ENCODE measurements at regions not wholly inside any gene's neighbourhood (a gene's known extent, or its start where the extent isn't known, plus 50 kb on each side); places are given as distances from the start of the nearest gene placed in this dataset.

DNA sequence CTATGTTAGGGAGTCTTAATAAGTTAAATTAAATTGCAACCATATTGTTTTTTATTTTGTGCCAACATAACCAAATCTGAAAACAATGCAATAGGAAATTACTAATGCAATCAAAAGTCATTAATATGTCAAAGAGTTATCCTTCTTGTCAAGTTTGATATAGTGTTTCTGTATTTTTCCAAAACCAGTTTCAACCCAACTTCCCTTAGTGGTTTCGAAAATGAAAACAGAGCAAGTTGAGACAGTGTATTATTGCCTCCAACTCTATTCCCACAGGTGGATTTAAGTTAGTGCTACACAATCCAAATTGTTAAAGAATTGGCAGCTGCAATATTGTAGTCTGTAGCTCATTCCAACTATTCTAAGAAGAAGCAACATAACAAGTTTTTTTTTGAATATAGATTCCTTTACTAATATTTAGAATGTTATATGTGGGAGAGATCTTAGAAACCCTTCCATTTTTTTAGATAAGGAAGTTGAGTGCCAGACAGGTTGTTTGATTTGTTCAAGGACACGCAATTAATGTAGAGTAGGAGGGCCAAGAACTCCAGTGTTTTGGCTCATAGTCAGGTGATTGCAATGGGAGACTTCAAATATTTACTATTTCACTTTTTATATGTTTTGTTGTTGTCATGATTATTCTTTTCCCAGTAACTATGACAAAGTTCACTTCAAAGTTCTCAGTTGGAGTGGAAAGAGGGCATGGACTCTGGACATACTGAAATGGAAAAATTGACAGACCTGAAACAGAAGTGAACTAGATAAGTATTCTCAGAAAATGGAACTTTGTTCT is 282.4 kb upstream of the HSF2 start:
- Histone ChIP-seq H3K4me3 (ENCODE audit: low read depth, low read length) (no peak overlapping the region), H3K4me1 (no peaks in the 10 kb centered on the region), H3K27me3 (no peaks in the 10 kb centered on the region), H3K36me3 (no peaks in the 10 kb centered on the region), H3K9me3 (no peaks in the 10 kb centered on the region)
- TF ChIP-seq, protein P1, sequence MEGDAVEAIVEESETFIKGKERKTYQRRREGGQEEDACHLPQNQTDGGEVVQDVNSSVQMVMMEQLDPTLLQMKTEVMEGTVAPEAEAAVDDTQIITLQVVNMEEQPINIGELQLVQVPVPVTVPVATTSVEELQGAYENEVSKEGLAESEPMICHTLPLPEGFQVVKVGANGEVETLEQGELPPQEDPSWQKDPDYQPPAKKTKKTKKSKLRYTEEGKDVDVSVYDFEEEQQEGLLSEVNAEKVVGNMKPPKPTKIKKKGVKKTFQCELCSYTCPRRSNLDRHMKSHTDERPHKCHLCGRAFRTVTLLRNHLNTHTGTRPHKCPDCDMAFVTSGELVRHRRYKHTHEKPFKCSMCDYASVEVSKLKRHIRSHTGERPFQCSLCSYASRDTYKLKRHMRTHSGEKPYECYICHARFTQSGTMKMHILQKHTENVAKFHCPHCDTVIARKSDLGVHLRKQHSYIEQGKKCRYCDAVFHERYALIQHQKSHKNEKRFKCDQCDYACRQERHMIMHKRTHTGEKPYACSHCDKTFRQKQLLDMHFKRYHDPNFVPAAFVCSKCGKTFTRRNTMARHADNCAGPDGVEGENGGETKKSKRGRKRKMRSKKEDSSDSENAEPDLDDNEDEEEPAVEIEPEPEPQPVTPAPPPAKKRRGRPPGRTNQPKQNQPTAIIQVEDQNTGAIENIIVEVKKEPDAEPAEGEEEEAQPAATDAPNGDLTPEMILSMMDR (IDR thresholded peaks at IDR 0.05; ENCODE audit: low read depth, low read length) = no peak
- DNase-seq = no peak

DNA sequence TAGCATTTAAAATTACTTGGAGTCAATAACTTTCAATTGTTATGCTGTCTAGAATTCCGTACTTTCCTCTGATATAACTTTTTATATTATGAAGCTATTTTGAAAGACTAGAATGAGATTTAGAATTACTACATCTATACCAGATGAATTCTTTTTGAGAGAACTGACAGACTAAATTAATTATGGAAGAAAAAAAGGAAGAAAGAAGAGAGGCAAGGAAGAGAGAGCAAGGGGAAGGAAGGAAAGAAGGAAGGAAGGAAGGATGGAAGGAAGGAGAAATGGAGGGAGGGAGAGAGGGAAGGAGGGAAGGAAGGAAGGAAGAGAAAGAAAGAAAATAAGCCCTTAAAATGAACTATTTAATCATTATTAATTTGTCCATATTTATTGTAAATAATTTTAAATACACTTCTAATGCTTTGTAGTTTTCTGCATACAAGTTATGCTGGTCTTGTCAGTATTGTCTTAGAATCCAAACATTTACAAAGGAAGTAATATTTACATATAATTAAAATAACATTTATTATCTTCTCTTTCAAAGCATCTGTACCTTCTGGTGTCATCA is 280.4 kb upstream of the HSF2 start:
- no peak overlapping the region for H3K4me3 ChIP-seq (ENCODE audit: low read depth, low read length)
- H3K36me3 ChIP-seq = no peaks in the 10 kb centered on the region
- no peak for DNase-seq
- no peaks in the 10 kb centered on the region for H3K9me3 ChIP-seq
- H3K4me1 ChIP-seq = no peaks in the 10 kb centered on the region
- H3K27me3 ChIP-seq = no peaks in the 10 kb centered on the region
- TF ChIP-seq, protein P1 (IDR thresholded peaks at IDR 0.05; ENCODE audit: low read depth, low read length) = no peak

DNA sequence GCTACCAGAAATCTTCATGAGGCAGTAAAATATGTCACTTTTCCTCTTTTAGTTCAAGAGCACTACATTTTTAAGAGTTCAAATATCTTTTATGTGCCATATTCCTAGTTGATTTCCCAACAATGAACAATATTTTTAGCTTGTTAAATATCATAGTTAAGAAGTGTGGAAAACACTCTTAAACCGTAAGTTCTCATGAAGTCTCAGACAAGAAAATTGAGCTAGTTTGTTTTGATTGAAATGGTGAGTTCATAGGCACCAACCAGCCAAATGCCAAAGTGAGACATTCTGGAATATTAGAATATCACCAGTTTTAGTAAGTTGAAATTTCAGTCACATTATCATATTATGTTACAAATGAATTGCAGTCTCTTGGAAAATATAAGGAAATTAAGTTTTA is 277.2 kb upstream of the HSF2 start:
- Histone ChIP-seq H3K27me3 (no peaks in the 10 kb centered on the region), H3K36me3 (no peaks in the 10 kb centered on the region), H3K4me3 (ENCODE audit: low read depth, low read length) (no peak overlapping the region), H3K9me3 (no peaks in the 10 kb centered on the region), H3K4me1 (no peaks in the 10 kb centered on the region)
- TF ChIP-seq, protein P1 (IDR thresholded peaks at IDR 0.05; ENCODE audit: low read depth, low read length) = no peak
- no peak for DNase-seq

DNA sequence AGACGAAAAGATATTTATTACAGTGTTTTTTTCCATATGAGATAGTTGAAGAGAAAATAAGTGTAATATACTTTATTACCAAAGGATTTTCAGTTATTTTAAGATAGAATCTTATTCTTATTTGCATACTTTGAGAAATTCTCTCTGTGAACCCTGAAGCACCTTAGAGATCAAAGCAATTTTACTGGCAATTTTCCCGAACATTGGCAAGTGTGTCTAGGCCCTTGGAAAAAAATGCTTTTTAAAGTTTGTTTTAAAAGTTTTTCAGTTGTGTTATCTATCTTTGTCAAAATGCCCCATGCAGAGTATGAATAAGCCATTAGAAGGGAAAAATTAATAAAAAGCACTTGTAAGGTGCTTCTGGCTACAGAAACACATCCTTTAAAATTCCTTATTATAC is 276.8 kb upstream of the HSF2 start:
- TF ChIP-seq, protein P1 (IDR thresholded peaks at IDR 0.05; ENCODE audit: low read depth, low read length) = no peak
- no peaks in the 10 kb centered on the region for H3K36me3 ChIP-seq
- H3K4me1 ChIP-seq = no peaks in the 10 kb centered on the region
- H3K9me3 ChIP-seq = no peaks in the 10 kb centered on the region
- H3K4me3 ChIP-seq (ENCODE audit: low read depth, low read length) = no peak overlapping the region
- H3K27me3 ChIP-seq = no peaks in the 10 kb centered on the region
- DNase-seq = no peak

DNA sequence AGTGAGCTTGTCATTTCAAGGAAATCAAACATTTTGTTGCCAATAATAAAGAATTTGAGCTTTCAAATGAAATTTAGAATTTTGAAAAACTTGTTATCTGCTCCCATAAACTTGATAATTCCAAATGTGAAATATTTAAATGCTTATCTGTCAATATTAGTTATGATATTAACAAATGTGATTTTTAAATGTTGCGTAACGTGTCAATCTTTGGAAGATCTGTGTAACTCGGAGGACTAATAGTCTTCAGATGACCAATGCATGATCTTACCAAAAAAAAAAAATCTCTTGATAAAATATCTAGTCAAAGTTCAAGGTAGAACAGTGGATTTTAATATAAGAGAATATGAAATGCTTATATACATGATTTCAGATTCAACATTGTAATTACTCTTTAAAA is 274.5 kb upstream of the HSF2 start:
- DNase-seq = no peak
- Histone ChIP-seq H3K27me3 (no peaks in the 10 kb centered on the region), H3K4me1 (no peaks in the 10 kb centered on the region), H3K4me3 (ENCODE audit: low read depth, low read length) (no peak overlapping the region), H3K9me3 (no peaks in the 10 kb centered on the region), H3K36me3 (no peaks in the 10 kb centered on the region)
- TF ChIP-seq, protein P1 (IDR thresholded peaks at IDR 0.05; ENCODE audit: low read depth, low read length) = no peak

DNA sequence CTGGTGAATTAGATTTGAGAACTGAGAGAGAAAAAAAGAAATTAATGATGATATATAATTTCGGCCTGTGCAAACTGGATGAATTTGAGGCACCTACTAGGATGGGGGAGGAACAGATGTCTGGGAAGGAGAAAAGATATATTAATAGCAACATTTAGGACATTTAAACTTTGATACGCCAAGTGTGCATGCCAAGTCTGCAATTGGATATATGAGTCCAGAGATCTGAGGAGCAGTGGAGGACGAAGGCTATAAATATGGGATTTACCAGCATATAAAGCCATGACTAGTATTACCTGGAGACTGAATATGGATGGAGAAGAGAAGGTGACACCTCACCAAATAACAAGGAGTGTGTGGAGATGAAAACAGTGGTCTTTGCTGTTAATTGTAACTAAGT is 272.6 kb upstream of the HSF2 start:
- Histone ChIP-seq H3K27me3 (no peaks in the 10 kb centered on the region), H3K4me3 (ENCODE audit: low read depth, low read length) (no peak overlapping the region), H3K36me3 (no peaks in the 10 kb centered on the region), H3K9me3 (no peaks in the 10 kb centered on the region), H3K4me1 (no peaks in the 10 kb centered on the region)
- TF ChIP-seq, protein P1 (IDR thresholded peaks at IDR 0.05; ENCODE audit: low read depth, low read length) = no peak
- no peak for DNase-seq

All from BE2C (cell line).